Fibroblast of the aortic adventitia (primary cell): ENCODE measurements at regions not wholly inside any gene's neighbourhood (a gene's known extent, or its start where the extent isn't known, plus 50 kb on each side); places are given as distances from the start of the nearest gene placed in this dataset.

Experiments
- DNase-seq: peaks from one replicate; pipeline ENCODE4 v3.0.0-alpha.2; 2010; ENCODE audit warnings: low read depth
- H3K4me3 ChIP-seq: 2 replicates; pipeline ENCODE4 v1.5.1; 2011; ENCODE audit warnings: low read depth, mild to moderate bottlenecking, control low read depth, low read length, moderate library complexity
- TF ChIP-seq, protein P1 (sequence below): IDR thresholded peaks from 2 replicates; pipeline ENCODE4 v1.5.1; 2011; ENCODE audit warnings: mild to moderate bottlenecking, low read length, control low read depth, inconsistent platforms; ENCODE audit not compliant: insufficient read depth

DNA sequence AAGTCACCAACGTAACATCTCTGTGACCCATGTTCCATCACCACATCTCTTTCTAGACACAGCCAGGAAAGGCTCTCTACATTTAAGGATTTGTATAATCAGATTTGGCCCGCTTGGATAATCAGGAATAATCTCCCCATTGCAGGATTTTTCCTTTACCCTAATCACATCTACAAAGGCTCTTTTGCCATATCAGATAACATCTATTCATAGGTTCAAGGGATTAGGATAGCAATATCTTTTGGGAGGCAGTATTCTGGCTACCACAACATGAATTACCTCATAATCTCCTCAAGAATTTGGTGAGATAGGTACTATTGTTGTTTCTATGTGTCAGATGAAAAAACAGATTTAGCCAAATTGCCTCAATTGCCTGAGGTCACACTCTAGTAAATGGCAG lies 142.8 kb upstream of the UBASH3B start:
- H3K4me3 ChIP-seq = no peak overlapping the region
- no peak for DNase-seq
- TF ChIP-seq, protein P1, sequence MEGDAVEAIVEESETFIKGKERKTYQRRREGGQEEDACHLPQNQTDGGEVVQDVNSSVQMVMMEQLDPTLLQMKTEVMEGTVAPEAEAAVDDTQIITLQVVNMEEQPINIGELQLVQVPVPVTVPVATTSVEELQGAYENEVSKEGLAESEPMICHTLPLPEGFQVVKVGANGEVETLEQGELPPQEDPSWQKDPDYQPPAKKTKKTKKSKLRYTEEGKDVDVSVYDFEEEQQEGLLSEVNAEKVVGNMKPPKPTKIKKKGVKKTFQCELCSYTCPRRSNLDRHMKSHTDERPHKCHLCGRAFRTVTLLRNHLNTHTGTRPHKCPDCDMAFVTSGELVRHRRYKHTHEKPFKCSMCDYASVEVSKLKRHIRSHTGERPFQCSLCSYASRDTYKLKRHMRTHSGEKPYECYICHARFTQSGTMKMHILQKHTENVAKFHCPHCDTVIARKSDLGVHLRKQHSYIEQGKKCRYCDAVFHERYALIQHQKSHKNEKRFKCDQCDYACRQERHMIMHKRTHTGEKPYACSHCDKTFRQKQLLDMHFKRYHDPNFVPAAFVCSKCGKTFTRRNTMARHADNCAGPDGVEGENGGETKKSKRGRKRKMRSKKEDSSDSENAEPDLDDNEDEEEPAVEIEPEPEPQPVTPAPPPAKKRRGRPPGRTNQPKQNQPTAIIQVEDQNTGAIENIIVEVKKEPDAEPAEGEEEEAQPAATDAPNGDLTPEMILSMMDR = no peak

DNA sequence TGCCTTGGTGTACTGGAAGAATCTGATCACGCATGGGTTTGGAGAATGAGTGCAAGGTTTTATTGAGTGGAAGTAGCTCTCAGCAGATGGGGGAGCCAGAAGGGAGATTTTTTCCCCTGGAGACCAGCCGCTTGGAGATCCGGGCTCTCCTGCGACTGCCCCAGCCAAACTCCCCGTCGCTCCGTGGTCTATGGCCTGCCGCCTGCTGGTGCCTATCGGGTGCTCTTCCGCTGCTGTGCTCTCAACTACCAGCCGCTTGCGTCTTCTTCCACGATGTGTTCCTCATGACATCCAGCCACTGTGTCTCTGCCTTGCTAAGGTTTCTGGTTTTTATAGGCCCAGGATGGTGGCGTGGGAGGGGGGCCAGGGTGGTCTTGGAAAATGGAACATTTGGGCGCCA lies 145.6 kb upstream of the UBASH3B start:
- H3K4me3 ChIP-seq = no peak overlapping the region

DNA sequence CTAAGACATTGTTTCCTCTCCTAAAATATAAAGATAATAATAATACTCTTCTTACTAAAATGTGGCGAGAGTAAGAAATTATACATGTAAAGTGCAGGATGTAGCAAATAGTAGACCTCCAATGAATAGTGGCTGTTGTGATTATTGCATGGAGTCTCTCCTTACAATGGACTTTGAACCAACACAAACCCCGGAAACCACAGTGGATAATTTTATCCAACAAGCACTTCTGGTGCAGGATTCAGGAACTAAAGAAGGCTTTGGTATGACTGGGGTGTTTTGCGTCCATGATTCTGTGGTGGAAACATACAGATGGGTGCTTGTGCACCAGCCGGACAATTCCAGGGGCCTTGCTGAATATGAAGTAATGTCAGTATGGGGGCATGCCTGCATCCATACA lies 146.4 kb upstream of the UBASH3B start:
- H3K4me3 ChIP-seq = no peak overlapping the region
- TF ChIP-seq, protein P1 = no peak
- no peak for DNase-seq

More for the DNA sequence above, 145.6 kb upstream of the UBASH3B start:
- TF ChIP-seq, protein P1 = no peak
- no peak for DNase-seq

DNA sequence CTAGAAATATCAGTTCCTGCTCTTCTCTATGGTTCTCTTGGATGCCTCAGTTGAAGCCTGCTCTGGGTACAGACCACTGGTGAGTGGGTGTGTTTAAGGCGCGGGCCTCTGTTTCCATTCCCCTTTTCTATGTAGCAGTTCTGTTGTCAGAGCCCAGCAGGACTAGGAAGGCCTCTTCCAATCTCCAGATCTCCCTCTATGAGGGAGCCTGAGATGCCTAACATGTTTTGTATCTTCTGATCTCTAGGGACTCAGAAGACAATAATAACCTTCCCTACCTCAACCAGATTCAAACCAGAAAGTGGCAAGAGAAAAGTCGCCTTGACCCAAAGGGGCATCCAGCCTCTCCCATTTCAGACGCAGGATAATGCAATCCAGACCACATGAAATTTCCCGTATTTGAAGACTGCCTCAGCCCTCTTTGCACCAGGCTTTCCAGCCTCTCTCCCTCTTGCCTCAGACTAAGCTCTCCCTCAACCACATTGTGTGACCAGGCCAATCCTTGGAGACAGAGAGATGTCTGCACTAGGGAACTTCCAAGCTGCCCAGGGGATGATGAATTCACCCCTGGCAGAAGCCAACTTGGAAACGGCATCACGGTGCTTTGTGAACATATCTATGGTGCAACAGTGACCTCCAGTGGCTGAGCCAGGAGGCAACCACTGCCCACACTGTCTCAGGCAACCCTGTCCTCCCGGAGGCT lies 150.1 kb upstream of the UBASH3B start:
- H3K4me3 ChIP-seq = no peak overlapping the region
- TF ChIP-seq, protein P1 = peak; percentile 91

DNA sequence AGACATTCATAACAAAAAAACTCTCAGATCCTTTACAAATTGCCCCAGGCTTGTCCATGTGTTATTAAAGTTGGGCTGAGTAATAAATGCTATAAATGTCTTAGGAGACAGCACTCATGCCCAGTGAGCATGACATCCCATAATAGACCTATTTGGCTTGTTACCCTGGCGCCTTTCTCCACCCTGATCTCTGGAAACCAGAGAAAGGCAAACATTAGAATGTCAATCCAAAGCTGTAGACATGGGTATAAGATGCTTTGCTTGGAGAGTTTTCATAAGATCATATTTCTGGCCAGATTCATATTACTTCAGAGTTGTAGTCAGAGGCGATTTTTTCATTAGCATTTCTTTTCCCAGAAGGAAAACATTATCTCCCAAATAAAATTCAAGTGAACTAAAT lies 161.3 kb upstream of the UBASH3B start:
- DNase-seq = peak; percentile 80
- TF ChIP-seq, protein P1 = no peak
- no peak overlapping the region for H3K4me3 ChIP-seq

More for the DNA sequence above, 150.1 kb upstream of the UBASH3B start:
- peak; percentile 99 for DNase-seq

DNA sequence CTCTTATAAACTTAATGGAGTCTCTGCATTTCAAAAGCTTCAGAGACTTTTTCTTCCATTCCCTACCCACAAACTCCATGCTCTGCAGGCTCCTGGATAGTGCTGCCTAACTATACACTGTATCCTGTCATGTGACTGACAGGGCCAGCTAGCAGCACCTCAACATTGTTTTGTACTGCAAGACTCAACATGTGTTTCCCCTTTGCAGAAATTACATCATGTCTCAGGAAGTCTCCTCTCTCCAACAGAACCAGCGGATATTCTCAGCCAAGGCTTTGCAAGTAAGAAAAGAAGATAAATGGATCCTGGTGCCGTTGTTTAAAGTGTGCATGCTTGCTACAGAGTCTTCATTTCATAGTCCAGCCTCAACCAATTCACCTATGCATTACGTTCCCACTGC lies 164.0 kb upstream of the UBASH3B start:
- TF ChIP-seq, protein P1 = no peak
- peak; percentile 84 for DNase-seq
- H3K4me3 ChIP-seq = no peak overlapping the region
